SH-SY5Y (cell line): ENCODE measurements at regions not wholly inside any gene's neighbourhood (a gene's known extent, or its start where the extent isn't known, plus 50 kb on each side); places are given as distances from the start of the nearest gene placed in this dataset.

Source experiments
- GATA2 ChIP-seq: IDR thresholded peaks from 2 replicates; pipeline ENCODE4 v1.6.1; 2011; ENCODE audit warnings: mild to moderate bottlenecking, low read depth, low read length
- GATA3 ChIP-seq: IDR thresholded peaks from 2 replicates; pipeline ENCODE4 v1.6.1; 2011; ENCODE audit warnings: low read depth, mild to moderate bottlenecking, low read length, moderate library complexity

DNA sequence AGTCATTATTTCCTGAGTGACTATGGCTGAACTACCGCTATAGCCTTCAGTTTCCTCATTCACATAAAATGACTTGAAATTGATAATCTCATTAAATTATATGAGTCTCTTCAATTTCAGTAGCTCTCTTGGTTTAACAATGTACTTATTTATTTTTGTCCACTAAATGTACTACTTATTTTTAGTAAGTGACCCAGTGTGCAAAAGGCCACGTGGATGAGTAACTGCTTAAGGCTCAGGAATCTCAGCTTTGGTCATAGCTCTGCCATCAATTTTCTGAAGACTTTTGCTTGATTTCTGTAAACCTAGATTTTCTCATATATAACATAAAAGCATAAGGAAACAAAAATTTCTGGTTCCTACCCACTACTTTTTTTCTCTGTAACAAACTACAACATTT lies 1132.9 kb upstream of the CDH8 start:
- no peak for TF ChIP-seq GATA2
- TF ChIP-seq GATA3: no peak
